ENCODE measurements at regions not wholly inside any gene's neighbourhood (a gene's known extent, or its start where the extent isn't known, plus 50 kb on each side); places are given as distances from the start of the nearest gene placed in this dataset.

DNA sequence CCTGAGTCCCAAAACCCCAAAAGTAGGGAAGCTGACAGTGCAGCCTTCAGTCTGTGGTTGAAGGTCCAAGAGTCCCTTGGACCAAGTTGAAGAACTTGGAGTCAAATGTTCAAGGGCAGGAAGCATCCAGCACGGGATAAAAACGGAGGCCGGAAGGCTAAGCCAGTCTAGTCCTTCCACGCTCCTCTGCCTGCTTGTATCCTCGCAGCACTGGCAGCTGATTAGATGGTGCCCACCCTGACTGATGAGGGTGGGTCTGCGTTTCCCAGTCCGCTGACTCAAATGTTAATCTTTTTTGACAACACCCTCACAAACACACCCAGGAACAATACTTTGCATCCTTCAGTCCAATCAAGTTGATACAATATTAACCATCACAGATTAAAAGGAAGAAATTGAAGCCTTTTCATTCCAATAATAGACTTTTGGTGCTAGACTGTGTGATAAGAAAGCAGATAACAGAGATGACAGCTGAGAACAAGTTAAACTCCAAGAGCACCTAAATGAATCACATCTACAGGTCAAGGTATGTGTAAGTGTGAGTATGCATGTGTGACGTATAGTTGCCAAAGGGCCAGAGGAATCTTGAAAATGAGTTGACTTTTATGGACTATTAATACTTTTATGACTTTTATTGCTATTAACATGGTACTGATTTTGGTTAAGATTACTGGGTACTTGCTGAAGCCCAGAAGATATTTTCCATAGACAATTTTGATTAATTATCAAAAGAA lies 933.5 kb upstream of the SOX9 start:
- TF ChIP-seq RAD21 (IDR thresholded peaks at IDR 0.05; ENCODE audit: low read depth) (no peak), TCF12 (IDR thresholded peaks at IDR 0.05; ENCODE audit: low read depth) (no peak), FOXM1 (IDR thresholded peaks at IDR 0.05; ENCODE audit: borderline replicate concordance, low read depth) (no peak), TEAD4 (IDR thresholded peaks at IDR 0.05) (no peak), CEBPB (IDR thresholded peaks at IDR 0.05) (no peak), CREB1 (IDR thresholded peaks at IDR 0.05; ENCODE audit: low read depth) (no peak), EGR1 (IDR thresholded peaks at IDR 0.05) (no peak), EP300 (IDR thresholded peaks at IDR 0.05; ENCODE audit: borderline replicate concordance) (no peak)
- TF ChIP-seq, protein P1, sequence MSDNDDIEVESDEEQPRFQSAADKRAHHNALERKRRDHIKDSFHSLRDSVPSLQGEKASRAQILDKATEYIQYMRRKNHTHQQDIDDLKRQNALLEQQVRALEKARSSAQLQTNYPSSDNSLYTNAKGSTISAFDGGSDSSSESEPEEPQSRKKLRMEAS (IDR thresholded peaks at IDR 0.05) = no peak
- TF ChIP-seq, protein P2, sequence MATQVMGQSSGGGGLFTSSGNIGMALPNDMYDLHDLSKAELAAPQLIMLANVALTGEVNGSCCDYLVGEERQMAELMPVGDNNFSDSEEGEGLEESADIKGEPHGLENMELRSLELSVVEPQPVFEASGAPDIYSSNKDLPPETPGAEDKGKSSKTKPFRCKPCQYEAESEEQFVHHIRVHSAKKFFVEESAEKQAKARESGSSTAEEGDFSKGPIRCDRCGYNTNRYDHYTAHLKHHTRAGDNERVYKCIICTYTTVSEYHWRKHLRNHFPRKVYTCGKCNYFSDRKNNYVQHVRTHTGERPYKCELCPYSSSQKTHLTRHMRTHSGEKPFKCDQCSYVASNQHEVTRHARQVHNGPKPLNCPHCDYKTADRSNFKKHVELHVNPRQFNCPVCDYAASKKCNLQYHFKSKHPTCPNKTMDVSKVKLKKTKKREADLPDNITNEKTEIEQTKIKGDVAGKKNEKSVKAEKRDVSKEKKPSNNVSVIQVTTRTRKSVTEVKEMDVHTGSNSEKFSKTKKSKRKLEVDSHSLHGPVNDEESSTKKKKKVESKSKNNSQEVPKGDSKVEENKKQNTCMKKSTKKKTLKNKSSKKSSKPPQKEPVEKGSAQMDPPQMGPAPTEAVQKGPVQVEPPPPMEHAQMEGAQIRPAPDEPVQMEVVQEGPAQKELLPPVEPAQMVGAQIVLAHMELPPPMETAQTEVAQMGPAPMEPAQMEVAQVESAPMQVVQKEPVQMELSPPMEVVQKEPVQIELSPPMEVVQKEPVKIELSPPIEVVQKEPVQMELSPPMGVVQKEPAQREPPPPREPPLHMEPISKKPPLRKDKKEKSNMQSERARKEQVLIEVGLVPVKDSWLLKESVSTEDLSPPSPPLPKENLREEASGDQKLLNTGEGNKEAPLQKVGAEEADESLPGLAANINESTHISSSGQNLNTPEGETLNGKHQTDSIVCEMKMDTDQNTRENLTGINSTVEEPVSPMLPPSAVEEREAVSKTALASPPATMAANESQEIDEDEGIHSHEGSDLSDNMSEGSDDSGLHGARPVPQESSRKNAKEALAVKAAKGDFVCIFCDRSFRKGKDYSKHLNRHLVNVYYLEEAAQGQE (IDR thresholded peaks at IDR 0.05; ENCODE audit: low read depth) = no peak
